HG02973 (cell line): ENCODE measurements at regions not wholly inside any gene's neighbourhood (a gene's known extent, or its start where the extent isn't known, plus 50 kb on each side); places are given as distances from the start of the nearest gene placed in this dataset.
"Not testable (repeated sequence)": the region's sequence is repeated elsewhere in the genome, so short reads cannot be mapped to it uniquely, and the experiment has no call there.

Experiments used
- ATAC-seq: cut with Tn5 transposase; IDR thresholded peaks from one replicate; pipeline ENCODE4 v1.9.1; 2021; ENCODE audit warnings: moderate library complexity; ENCODE audit not compliant: unreplicated experiment

DNA sequence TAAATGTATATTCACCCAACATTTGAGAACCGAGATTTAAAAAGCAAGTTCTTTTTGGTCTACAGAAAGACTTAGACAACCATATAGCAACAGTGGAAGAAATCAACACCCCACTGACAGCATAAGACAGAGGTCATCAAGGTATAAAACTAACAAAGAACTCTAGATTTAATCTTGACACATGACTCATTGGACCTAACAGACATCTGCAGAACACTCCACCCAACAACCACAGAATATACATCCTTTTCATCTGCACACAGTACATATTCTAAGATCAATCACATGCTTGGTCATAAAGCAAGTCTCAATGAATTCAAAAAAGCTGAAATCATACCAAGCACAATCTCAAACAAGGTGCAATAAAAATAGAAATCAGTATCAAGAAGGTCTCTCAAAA is 65.8 kb downstream of the SPIN4 start:
- no peak for ATAC-seq

DNA sequence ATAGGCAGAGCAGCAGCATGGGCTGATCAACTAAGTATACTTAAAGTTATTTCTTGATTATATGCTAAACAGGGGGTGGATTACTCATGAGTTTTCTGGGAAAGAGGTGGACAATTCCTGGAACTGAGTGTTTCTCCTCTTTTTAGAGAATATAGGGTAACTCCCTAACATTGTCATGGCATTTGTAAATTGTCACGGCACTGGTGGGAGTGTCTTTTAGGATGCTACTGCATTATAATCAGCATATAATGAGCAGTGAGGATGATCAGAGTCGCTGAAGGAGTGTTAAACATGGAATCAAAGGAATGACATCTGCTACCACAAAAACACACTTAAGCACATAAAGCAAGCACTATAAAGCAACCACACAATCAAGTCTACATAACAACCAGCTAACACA is 66.5 kb downstream of the SPIN4 start:
- no peak for ATAC-seq

DNA sequence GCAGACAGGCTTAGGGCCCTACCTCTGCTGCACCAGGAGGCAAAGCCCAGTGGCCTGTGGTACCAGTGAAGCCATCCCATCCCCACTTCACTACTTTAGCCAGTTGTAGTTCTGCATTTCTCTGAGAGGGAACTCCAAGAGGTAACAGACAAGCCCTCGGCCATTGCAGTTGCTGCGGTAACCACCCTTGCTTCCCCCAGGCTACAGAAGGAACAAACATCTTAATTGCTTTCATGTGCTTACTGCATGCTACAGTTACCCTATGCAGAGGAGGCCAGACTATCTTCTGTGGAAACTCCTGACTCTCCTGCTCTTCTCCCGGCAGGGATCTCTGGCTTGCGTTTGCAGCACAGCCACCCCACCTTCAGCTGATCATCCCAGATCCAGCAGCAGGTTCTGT is 67.8 kb downstream of the SPIN4 start:
- ATAC-seq = no peak

DNA sequence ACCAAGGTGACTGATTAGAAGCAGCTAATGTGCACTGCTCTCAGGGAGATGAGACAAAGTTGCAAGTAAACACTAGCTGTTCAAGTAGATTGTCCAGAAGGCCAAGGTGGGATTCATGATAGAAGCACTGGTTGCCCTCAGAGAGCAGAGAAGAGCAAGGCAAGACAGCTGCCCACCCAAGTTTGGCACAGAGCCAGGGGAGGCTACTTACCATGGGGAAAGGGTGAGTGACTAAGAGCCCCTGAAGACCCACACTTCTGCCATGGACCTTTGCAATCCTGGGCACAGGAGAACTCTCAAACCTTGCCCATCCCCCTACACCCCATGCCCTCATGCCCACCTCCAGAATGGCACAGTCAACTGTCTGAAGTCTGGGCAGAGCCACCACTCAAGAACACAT is 68.3 kb downstream of the SPIN4 start:
- no peak for ATAC-seq

DNA sequence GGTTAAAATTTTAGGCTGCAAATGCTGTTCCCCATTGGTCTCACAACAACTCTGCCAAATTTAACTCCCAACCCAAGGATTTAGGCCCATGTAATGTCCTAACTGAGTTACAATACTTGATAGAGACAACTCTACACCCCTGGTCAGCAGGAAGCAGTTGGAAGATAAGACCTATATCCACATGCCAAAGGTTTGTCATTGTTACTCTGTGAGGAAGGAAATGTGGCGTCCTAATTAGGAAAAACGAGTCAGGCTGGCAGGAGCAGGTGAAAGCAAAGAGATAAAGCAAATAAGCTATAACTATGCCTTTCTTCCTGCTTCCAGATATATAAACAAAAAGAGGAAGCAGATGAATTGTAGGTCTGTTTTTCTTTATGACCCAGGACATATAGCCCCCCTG is 69.1 kb downstream of the SPIN4 start:
- ATAC-seq = no peak

DNA sequence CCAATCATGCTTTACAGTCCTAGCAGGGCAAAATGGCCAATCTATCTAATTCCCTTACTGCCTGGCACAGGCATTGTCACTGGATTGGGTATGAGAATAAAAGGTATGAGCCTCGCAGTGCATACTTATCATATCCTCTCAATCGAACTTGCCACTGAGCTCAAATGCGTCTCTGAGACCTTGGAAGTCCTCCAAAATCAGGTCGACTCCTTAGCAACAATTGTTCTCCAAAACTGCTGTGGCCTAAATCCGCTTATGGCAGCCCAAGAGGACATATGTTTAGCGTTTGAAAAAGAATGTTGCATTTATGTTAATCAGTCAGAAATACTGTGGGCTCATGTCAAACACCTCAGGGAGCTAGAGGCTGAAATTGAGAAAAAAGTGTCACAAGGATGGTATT is 69.7 kb downstream of the SPIN4 start:
- ATAC-seq = no peak

DNA sequence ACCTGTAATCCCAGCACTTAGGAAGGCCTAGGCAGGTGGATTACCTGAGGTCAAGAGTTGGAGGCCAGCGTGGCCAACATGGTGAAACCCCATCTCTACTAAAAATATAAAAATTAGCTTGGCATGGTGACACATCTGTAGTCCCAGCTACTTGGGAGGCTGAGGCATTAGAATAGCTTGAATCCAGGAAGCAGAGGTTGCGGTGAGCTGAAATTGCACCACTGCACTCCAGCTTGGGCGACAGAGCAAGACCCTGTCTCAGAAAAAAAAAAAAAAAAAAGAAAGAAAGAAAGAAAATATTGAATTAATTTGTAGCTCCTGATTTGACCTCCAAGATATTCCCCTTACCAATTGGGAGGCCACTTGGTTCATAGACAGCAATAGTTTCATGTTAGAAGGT is 73.7 kb downstream of the SPIN4 start:
- ATAC-seq = not testable (repeated sequence)

DNA sequence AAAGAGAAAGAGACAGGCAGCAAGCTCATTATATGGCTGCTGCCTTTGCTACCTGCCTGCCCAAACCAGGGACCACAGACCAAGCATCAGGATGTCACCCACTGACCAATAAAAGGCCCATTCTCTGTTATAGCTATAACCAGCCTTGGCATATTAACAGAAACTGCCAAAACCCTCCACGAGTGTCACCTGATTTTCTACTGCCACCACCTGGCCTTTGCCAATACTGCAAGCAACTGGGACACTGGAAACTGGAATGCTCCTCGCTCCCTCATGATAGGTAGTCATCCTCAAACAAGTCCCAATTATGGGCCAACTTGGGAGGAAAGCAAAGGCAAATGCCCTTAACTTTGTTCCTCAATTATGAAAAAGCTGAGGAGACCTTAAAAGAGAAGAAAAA is 76.0 kb downstream of the SPIN4 start:
- ATAC-seq = no peak

DNA sequence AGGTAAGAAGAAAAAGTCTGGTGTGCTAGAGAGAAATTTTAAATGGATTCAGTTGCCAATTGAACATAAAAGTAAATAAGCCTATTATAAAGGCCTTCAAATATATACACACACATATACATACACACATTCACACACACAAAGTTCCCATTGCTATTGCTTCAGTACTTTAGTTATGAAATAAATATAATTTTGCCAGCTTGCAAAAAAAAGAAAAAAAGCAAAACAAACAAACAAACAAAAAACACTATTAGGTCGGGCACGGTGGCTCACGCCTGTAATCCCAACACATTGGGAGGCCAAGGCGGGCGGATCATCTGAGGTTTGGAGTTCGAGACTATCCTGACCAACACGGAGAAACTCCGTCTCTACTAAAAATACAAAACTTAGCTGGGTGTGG is 80.3 kb downstream of the SPIN4 start:
- no peak for ATAC-seq

DNA sequence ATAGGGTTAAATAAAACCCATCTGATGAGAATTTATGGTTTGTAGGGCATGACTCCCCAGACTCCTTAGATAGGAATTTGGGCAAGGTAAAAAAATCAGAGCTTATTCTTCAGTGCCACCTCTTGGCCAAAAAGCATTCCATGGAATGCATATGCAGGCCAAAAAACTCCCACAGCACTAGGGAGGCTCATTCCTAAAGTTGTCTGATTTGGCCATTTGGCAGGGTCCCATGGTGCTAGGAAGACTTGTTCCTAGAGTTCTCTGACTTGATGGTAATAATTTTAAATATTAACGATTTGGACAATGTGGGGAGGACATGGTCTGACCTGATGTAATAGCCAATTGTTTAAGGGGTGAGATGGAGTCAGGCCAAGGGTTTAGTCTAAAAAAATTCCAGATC is 93.0 kb downstream of the SPIN4 start:
- ATAC-seq = no peak

DNA sequence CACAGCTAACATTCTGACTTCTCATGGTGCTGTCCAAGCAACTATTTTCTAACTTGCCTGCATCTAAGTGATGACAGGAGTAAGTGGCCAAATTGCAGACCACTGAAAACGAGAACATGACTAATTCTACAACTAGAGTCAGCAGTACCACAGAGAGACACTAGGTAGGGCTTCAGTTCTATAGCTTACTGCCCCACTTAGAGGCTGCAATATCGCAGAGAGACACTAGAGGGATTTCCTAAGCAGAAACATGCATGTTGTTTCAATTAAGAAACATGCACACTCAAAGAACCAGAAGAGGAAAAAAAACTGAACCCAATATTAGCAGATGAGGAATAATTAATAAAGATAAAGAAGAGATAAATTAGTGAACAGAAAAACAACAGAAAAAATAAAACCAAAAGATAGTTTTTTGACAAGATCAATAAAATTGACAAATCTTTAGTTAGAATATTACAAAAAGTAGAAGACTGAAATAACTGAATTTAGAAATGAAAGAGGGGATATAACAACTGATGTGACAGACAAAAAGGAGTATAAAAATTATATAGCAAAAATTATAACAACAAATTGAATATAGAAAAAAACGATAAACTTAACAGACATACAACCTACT is 100.8 kb downstream of the SPIN4 start:
- peak; percentile 100 for ATAC-seq

DNA sequence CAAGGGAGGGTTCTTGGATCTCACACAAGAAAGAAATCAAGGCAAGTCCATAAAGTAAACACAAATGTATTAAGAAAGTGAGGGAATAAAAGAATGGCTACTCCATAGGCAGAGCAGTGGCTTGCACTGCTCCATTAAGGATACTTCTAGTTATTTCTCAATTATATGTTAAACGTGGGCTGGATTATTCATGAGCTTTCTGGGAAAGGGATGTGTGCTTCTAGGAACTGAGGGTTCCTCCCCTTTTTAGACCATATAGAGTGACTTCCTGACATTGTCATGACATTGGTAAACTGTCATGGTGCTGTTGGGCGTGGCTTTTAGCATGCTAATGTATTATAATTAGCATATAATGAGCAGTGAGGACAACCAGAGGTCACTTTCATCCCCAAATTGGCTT is 108.4 kb downstream of the SPIN4 start:
- ATAC-seq = not testable (repeated sequence)

DNA sequence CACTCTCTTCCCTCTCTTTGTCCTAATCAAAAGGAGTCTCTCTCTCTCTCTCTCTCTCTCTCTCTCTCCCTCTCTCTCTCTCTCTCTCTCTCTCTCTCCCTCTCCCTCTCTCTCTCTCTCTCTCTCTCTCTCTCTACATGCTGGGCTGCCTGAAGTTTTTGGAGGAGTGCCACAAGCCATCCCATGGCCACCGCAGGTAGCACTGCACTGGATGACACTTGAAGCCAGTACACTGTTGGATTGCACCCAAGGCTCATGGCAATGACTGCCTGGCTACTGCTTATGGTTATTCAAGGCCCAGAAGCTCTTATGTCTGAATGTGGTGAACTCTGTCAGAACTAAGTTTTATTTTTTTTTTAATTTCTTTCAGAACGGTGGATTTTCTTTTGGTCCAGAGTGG is 115.2 kb downstream of the SPIN4 start:
- not testable (repeated sequence) for ATAC-seq

DNA sequence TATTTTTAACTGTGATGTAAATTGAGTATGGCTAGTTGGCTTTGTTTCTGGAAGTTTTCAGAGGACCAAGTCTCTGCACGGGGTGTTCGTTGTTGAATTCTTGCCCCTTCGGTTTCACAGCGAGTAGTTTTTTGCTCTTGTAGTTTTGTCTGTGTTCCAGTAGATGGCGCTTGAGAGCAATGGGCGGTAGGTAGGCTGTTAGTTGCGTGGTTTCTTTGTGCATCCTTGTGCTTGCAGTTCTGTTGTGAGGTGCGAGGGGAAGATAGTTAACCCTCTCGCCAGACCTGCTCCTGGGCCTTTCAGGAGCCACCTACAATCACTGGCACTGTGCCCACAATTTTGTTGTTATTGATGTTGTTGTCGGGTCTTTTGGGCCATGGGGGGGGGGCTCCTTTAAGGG is 118.1 kb downstream of the SPIN4 start:
- ATAC-seq = not testable (repeated sequence)

DNA sequence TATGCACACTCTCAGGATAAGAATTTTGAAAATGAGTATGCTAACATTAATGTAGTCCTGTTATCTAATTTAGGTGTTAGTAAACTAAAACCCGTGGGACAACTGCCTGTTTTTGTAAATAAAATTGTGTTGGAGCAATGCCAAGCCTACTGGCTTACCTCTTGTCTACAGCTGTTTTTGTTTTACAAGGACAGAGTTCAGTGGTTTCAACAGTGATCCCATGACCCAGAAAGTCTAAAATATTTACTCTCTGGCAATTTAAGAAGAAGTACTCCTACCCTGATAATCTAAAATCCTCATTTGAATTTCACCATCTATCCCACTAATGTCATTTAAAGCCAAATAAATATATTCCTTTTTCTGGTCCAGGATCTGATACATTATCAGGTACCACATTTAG is 132.9 kb downstream of the SPIN4 start:
- ATAC-seq = not testable (repeated sequence)

DNA sequence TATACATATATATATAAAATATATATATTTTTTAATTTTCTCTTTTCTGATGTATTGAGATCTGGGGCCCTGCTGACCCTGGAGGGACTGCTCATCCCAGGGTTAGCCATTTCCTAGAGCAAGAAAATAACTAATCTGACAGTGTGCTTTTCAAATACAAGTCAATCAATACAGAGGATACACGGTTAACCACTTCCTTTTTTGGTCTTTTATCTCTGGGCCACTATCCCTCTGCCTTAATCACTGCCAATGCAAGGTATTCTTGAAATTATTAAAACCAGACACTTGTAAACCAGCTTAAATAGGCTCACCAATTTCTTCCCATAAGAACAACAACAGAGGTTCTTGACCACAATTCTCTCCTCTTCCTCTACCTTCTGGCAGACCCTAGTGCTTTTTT is 133.6 kb downstream of the SPIN4 start:
- not testable (repeated sequence) for ATAC-seq

DNA sequence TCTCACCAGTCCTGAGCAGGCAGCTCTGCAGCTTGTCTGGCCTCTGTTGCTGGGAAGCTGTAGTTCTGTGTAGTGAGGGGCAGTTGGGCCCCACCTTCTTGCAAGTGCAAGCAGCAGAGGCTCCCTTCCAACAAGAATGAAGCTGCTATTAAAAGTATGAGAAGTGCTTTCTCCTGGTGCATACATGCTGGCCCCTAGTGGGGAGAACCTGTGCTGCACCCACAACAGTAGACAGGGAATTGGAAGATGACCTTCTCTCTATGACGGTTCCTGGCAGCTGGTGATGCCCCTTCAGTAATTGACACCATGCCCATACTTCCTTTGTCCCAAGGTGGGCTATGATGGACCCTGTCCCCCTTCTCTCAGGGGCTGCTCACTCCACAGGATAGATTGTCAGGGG is 141.5 kb downstream of the SPIN4 start:
- ATAC-seq = not testable (repeated sequence)

DNA sequence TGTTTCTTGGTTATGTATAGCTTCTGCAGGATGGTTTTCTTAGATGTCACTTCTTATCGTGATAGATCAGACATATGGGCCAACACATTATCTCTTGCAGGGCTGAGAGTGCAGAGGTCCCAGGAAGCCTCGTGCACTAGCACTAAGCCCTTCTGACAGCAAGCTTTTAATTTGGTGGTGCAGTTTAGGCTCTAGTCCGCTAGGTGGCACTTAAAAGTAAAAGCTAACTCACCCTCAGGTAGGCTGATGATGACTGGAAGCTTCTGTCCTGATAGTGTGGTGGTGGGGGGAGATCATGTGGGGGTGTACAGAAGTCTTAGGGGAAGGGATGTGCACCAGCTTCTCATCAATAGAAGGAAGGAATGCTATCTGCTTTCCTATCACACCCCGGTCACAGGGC is 142.0 kb downstream of the SPIN4 start:
- ATAC-seq = peak; percentile 59

DNA sequence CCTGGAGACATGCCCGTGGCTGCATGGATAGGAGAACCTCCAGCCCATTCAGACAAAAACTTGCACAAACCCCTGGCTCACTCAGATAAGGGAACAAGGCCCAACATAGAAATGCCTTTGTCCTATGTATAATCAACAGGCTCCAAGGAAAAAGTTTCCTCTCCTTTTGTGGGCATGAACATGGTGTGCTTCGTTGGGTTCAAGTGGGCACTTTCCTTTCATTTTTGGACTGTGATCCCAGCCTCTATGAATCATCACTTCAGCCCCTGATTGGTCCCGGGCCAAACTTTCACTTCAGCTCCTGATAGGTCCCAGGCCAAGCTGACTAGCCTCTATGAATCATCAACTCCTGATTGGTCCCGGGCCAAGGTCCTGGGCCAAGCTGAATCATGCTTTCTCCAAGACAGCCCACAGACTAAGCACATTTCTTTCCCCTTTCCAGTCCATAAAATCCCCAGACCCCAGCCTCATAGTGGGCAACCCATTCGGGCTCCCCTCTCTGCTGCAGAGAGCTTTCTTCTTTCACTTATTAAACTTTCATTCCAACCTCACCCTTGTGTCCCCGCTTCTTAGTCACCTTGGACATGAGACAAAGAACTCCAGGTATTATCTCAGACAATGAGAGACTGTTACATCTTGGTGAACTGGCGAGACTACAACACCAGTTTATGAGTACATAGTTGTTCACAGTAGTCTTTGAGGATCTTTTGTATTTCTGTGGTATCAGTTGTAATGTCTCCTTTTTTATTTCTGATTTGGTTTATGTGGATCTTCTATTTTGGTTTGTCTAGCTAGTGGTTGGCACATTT is 146.7 kb downstream of the SPIN4 start:
- not testable (repeated sequence) for ATAC-seq

DNA sequence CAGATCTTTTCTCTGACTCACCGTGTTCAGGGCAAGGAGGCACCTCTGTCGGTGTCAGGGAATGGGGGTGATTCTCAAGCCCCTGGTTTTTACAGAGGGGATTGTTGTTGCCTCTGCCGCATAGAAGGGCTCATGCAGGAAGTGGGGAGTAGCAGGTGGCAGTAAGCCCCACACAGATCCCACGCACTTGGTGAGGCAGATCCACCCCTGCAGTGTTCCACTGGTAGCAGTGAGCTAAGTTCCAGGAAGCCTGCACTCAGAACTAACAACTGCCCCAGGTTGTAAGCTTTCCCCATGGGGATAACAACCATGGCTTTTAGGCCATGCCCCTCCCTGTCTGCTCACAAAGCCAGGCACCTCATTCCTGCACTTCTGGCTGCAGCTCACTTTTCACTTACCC is 149.1 kb downstream of the SPIN4 start:
- not testable (repeated sequence) for ATAC-seq

DNA sequence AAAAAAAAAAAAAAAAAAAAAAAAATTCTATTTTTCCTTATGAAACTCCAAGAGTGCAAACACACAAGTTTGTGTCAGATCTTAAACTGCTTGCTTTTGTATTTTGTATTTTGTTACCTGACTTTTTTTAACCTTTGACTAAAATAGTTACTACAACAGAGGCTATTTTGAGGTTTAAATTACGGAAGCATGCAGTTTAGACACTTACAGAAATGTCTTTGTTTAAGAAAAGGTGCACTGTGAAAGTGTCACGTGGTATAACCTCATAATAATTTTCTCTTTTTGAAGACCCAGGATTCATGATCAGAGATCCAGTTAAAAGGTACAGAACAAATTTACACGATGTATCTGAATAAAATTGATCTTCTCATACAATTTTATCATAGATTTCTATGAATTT is 152.4 kb downstream of the SPIN4 start:
- not testable (repeated sequence) for ATAC-seq

DNA sequence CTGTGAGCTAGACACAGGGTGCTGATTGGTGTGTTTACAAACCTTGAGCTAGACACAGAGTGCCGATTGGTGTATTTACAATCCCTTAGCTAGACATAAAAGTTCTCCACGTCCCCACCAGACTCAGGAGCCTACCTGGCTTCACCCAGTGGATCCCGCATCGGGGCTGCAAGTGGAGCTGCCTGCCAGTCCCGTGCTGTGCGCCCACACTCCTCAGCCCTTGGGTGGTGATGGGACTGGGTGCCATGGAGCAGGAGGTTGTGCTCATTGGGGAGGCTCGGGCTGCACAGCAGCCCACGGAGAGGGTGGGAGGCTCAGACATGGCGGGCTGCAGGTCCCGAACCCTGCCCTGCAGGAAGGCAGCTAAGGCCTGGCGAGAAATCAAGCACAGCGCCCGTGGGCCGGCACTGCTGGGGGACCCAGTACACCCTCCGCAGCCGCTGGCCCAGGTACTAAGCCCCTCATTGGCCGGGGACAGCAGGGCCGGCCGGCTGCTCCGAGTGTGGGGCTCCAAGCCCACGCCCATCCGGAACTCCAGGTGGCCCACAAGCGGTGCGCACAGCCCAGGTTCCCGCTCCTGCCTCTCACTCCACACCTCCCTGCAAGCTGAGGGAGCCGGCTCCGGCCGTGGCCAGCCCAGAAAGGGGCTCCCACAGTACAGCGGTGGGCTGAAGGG is 158.6 kb downstream of the SPIN4 start:
- ATAC-seq = not testable (repeated sequence)
